HepG2 (cell line): ENCODE measurements at regions not wholly inside any gene's neighbourhood (a gene's known extent, or its start where the extent isn't known, plus 50 kb on each side); places are given as distances from the start of the nearest gene placed in this dataset.

Experiments used
- ATAC-seq: fragments of 200-7000 bp; cut with Tn5 transposase; 3 replicates; pipeline ENCODE4 v1.9.1; 2020; ENCODE audit warnings: mild to moderate bottlenecking, moderate library complexity
- BruUV-seq: library from RNA; stranded (reverse); fragments of 400-500 nt; replicated peaks from 2 replicates; lab custom pipeline; 2021; lab: Mats Ljungman, UMichigan
- CTCF ChIA-PET: fragments of 300-600 bp; formaldehyde crosslinking; extraction: SDS; loops from one replicate; lab custom pipeline; 2021; ENCODE audit warnings: low total read pairs, inconsistent platforms, low intra/inter-chr PET ratio; lab: Yijun Ruan, JAX
- POLR2A ChIA-PET: fragments of 350-600 bp; sonication (Branson Sonifier 250); formaldehyde crosslinking; loops from one replicate; lab custom pipeline; 2020; ENCODE audit warnings: antibody characterized with exemption, inconsistent platforms; lab: Yijun Ruan, JAX
- DNase-seq: peaks from one replicate; pipeline ENCODE4 v3.0.0-alpha.2; 2015; ENCODE audit warnings: low spot score
- FAIRE-seq: peaks from 3 replicates; lab custom pipeline; 2011; peaks lifted over from hg19 to GRCh38; lab: Jason Lieb, UNC
- H2AFZ ChIP-seq: one replicate; pipeline ENCODE4 v1.6.1; 2011; ENCODE audit warnings: low read length, inconsistent platforms
- H3K27ac ChIP-seq: fragments of 300-600 bp; 3 replicates; pipeline ENCODE4 v1.8.0; 2011; ENCODE audit warnings: mixed run types, mild to moderate bottlenecking, mixed read lengths, low read length, inconsistent platforms; ENCODE audit not compliant: insufficient read depth; ENCODE audit errors: extremely low read length
- H3K27me3 ChIP-seq, 2 experiments: fragments of 200-600 bp in 1 of 2; 2 replicates in 1 of 2; 3 replicates in 1 of 2; pipeline versions ENCODE4 v1.6.0 to v1.8.0; 2011; ENCODE audit warnings: low read length in 2 of 2, mild to moderate bottlenecking in 2 of 2, moderate library complexity in 2 of 2, inconsistent platforms in 1 of 2; ENCODE audit not compliant: insufficient read depth in 2 of 2, control insufficient read depth in 1 of 2
- H3K36me3 ChIP-seq, 2 experiments: fragments of 200-600 bp in 1 of 2; replicated peaks in 1 of 2; 2 replicates in 1 of 2; 3 replicates in 1 of 2; pipeline versions ENCODE4 v1.5.1 to v1.8.0; 2011; ENCODE audit warnings: low read length in 2 of 2, inconsistent platforms in 1 of 2; ENCODE audit not compliant: insufficient read depth in 2 of 2, control insufficient read depth in 1 of 2
- H3K4me1 ChIP-seq: 2 replicates; pipeline ENCODE4 v1.5.1; 2012; ENCODE audit warnings: low read length, inconsistent platforms; ENCODE audit not compliant: insufficient read depth
- H3K4me2 ChIP-seq: 2 replicates; pipeline ENCODE4 v1.6.0; 2011; ENCODE audit warnings: low read depth, low read length, inconsistent platforms
- H3K4me3 ChIP-seq, 3 experiments: fragments of 200-600 bp in 1 of 3; sonication (generic), shearing (Covaris generic) in 1 of 3; replicated peaks in 1 of 3; 2 replicates each; pipeline ENCODE4 v1.5.1; 2011 to 2016; ENCODE audit warnings: low read length in 3 of 3, inconsistent platforms in 2 of 3, low read depth in 2 of 3, mild to moderate bottlenecking in 2 of 3, control low read depth in 1 of 3, mixed read lengths in 1 of 3; ENCODE audit not compliant: insufficient read depth in 1 of 3
- H3K79me2 ChIP-seq: one replicate; pipeline ENCODE4 v1.6.1; 2011; ENCODE audit warnings: low read length, inconsistent platforms; ENCODE audit not compliant: insufficient read depth
- H3K9ac ChIP-seq: 2 replicates; pipeline ENCODE4 v1.6.0; 2011; ENCODE audit warnings: mild to moderate bottlenecking, low read depth, low read length, inconsistent platforms; ENCODE audit not compliant: insufficient read depth
- H3K9me3 ChIP-seq: 2 replicates; pipeline ENCODE4 v1.5.1; 2012; ENCODE audit warnings: mild to moderate bottlenecking, low read length
- H4K20me1 ChIP-seq: 2 replicates; pipeline ENCODE4 v1.6.0; 2011; ENCODE audit warnings: inconsistent platforms, mild to moderate bottlenecking, low read length, moderate library complexity; ENCODE audit not compliant: insufficient read depth
- BRD4 ChIP-seq: sonication (generic); formaldehyde crosslinking; IDR thresholded peaks from 2 replicates; pipeline ENCODE4 v1.4.0; 2020; ENCODE audit warnings: missing genetic modification reagents
- CEBPZ ChIP-seq: IDR thresholded peaks from 2 replicates; pipeline ENCODE4 v1.6.1; 2012; ENCODE audit warnings: low read length, improper control_type of control experiment
- CREB3 ChIP-seq: sonication (generic); formaldehyde crosslinking; IDR thresholded peaks from 2 replicates; pipeline ENCODE4 v1.5.0; 2020; ENCODE audit warnings: missing genetic modification reagents
- FOSL1 ChIP-seq: sonication (generic); formaldehyde crosslinking; IDR thresholded peaks from 2 replicates; pipeline ENCODE4 v1.9.0; 2021; ENCODE audit warnings: missing genetic modification reagents, borderline replicate concordance
- FOXK1 ChIP-seq: sonication (generic); formaldehyde crosslinking; IDR thresholded peaks from 2 replicates; pipeline ENCODE4 v1.4.0; 2020; ENCODE audit warnings: low read depth, missing genetic modification reagents, borderline replicate concordance
- GLMP ChIP-seq: sonication (generic); formaldehyde crosslinking; IDR thresholded peaks from 2 replicates; pipeline ENCODE4 v1.9.0; 2021; ENCODE audit warnings: missing genetic modification reagents, mild to moderate bottlenecking, borderline replicate concordance
- HOMEZ ChIP-seq: IDR thresholded peaks from 2 replicates; pipeline ENCODE4 v1.6.1; 2016; ENCODE audit warnings: low read depth
- HOXA9 ChIP-seq: sonication (generic); formaldehyde crosslinking; IDR thresholded peaks from 2 replicates; pipeline ENCODE4 v1.8.1; 2022; ENCODE audit warnings: missing genetic modification reagents, mild to moderate bottlenecking, moderate library complexity, borderline replicate concordance
- MYC ChIP-seq: sonication (generic); formaldehyde crosslinking; IDR thresholded peaks from 2 replicates; pipeline ENCODE4 v1.9.0; 2021; ENCODE audit warnings: missing genetic modification reagents, borderline replicate concordance
- REXO4 ChIP-seq: sonication (generic); formaldehyde crosslinking; IDR thresholded peaks from 2 replicates; pipeline ENCODE4 v1.8.0; 2022; ENCODE audit warnings: missing genetic modification reagents, mild to moderate bottlenecking, borderline replicate concordance
- SATB2 ChIP-seq: sonication (generic); formaldehyde crosslinking; IDR thresholded peaks from 2 replicates; pipeline ENCODE4 v1.5.0; 2020; ENCODE audit warnings: missing genetic modification reagents
- THAP9 ChIP-seq: sonication (generic); formaldehyde crosslinking; IDR thresholded peaks from 2 replicates; pipeline ENCODE4; 2020; ENCODE audit warnings: missing genetic modification reagents, mild to moderate bottlenecking, borderline replicate concordance
- ZC3H4 ChIP-seq: sonication (generic); formaldehyde crosslinking; IDR thresholded peaks from 2 replicates; pipeline ENCODE4 v1.4.0; 2020; ENCODE audit warnings: missing genetic modification reagents, borderline replicate concordance
- ZNF12 ChIP-seq: sonication (generic); formaldehyde crosslinking; IDR thresholded peaks from 2 replicates; pipeline ENCODE4 v1.5.0; 2020; ENCODE audit warnings: missing genetic modification reagents
- ZNF3 ChIP-seq: IDR thresholded peaks from 2 replicates; pipeline ENCODE4 v1.7.0; 2017; ENCODE audit warnings: inconsistent platforms
- ZNF460 ChIP-seq: sonication (generic); formaldehyde crosslinking; IDR thresholded peaks from 2 replicates; pipeline ENCODE4 v1.5.1; 2020; ENCODE audit warnings: missing genetic modification reagents, mild to moderate bottlenecking, borderline replicate concordance
- WGBS: methylation state at CpG from one replicate; pipeline ENCODE4 v1.1.6; 2017; ENCODE audit warnings: low lambda C conversion rate; 5-methylcytosine and 5-hydroxymethylcytosine counted together
- in situ Hi-C: cut with HindIII; loops from 2 replicates; pipeline ENCODE4 v1.10.0; 2017; ENCODE audit warnings: low pct_unique_long_range_greater_than_20kb; ENCODE audit not compliant: extremely low pct_ligation_motif_present
- intact Hi-C: fragments of 100-400 bp; cut with micrococcal nuclease; formaldehyde crosslinking; loops from one replicate; pipeline ENCODE4 v1.10.0; 2022; ENCODE audit not compliant: unreplicated experiment

GRCh38 chr13:54361460-54361859 lies 1332.8 kb downstream of the OLFM4 start:
- Histone ChIP-seq H3K79me2 (no peaks in the 10 kb centered on the region), H3K9me3 (peaks cover 29% of the 10 kb centered on the region), H3K4me1 (no peaks in the 10 kb centered on the region), H3K4me3 (no peak overlapping the region), H3K4me2 (no peak overlapping the region), H3K27me3 (no peaks in the 10 kb centered on the region), H3K36me3 (no peaks in the 10 kb centered on the region), H3K9ac (no peak overlapping the region), H3K27ac (no peak overlapping the region), H4K20me1 (no peaks in the 10 kb centered on the region), H2AFZ (no peak overlapping the region)
- ATAC-seq, result no peak
- FAIRE-seq, result no peak
- no peak for DNase-seq
- ChIA-PET CTCF (no interaction called here), POLR2A (no interaction called here)
- intact Hi-C loops (no loop called here), in situ Hi-C loops (no loop called here)
- BruUV-seq, result no TSS peak
- 5% methylated on average over 1 of the region's 1 CpG for WGBS
- TF ChIP-seq CREB3 (CRISPR knock-in tag), result no peak
- no peak for TF ChIP-seq MYC
- TF ChIP-seq BRD4 (CRISPR knock-in tag), result no peak
- TF ChIP-seq ZNF460 (CRISPR knock-in tag), result no peak
- TF ChIP-seq HOXA9 (CRISPR knock-in tag), result no peak
- TF ChIP-seq ZNF3 (CRISPR knock-in tag), result no peak
- TF ChIP-seq ZC3H4, result no peak
- no peak for TF ChIP-seq ZNF12 (CRISPR knock-in tag)
- TF ChIP-seq FOXK1 (CRISPR knock-in tag), result no peak
- no peak for TF ChIP-seq THAP9 (CRISPR knock-in tag)
- no peak for TF ChIP-seq GLMP (CRISPR knock-in tag)
- no peak for TF ChIP-seq HOMEZ (CRISPR knock-in tag)
- TF ChIP-seq FOSL1 (CRISPR knock-in tag), result no peak
- TF ChIP-seq SATB2 (CRISPR knock-in tag), result no peak
- TF ChIP-seq REXO4 (CRISPR knock-in tag), result no peak
- TF ChIP-seq CEBPZ, result no peak
